HEK293 (cell line): ENCODE measurements at regions not wholly inside any gene's neighbourhood (a gene's known extent, or its start where the extent isn't known, plus 50 kb on each side); places are given as distances from the start of the nearest gene placed in this dataset.

ENCODE experiments used
- BCL11B ChIP-seq: fragments of 450-650 bp; formaldehyde crosslinking; IDR thresholded peaks from 2 replicates; pipeline ENCODE4 v1.5.1; 2016; ENCODE audit warnings: low read depth, missing biosample characterization, missing genetic modification characterization
- PRDM1 ChIP-seq: fragments of 450-650 bp; formaldehyde crosslinking; IDR thresholded peaks from 2 replicates; pipeline ENCODE4; 2016; ENCODE audit warnings: missing biosample characterization, missing genetic modification characterization
- ZNF777 ChIP-seq: fragments of 450-650 bp; formaldehyde crosslinking; IDR thresholded peaks from 2 replicates; pipeline ENCODE4 v1.5.1; 2017; ENCODE audit warnings: missing biosample characterization, missing genetic modification characterization, borderline replicate concordance
- TF ChIP-seq, protein P1 (sequence below): fragments of 450-650 bp; formaldehyde crosslinking; IDR thresholded peaks from 2 replicates; pipeline ENCODE4 v1.5.1; 2016; ENCODE audit warnings: missing biosample characterization, missing genetic modification characterization

DNA sequence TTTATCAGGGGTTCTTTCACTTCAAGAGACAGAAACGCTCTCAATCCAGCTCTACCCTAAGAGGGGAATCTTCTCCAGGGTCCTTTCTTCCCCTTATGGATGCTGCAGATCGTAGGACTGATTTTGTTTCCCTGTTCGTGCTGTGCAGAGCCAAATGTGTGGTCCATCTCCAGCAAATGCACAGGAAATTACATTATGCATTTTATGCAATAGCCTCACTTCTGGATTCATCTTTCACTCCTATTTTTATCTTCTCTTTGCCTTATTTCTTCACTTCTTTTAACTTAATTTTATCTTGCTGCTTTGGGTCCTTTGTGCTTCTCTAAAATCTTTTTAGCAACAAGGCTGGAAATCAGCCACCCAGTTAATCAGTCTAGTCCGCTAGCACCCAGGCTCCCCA, 184.5 kb upstream of the INHBA start:
- no peak for TF ChIP-seq PRDM1 (tag by site-specific recombination)
- TF ChIP-seq, protein P1, sequence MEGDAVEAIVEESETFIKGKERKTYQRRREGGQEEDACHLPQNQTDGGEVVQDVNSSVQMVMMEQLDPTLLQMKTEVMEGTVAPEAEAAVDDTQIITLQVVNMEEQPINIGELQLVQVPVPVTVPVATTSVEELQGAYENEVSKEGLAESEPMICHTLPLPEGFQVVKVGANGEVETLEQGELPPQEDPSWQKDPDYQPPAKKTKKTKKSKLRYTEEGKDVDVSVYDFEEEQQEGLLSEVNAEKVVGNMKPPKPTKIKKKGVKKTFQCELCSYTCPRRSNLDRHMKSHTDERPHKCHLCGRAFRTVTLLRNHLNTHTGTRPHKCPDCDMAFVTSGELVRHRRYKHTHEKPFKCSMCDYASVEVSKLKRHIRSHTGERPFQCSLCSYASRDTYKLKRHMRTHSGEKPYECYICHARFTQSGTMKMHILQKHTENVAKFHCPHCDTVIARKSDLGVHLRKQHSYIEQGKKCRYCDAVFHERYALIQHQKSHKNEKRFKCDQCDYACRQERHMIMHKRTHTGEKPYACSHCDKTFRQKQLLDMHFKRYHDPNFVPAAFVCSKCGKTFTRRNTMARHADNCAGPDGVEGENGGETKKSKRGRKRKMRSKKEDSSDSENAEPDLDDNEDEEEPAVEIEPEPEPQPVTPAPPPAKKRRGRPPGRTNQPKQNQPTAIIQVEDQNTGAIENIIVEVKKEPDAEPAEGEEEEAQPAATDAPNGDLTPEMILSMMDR (tag by site-specific recombination): no peak
- TF ChIP-seq BCL11B (tag by site-specific recombination): no peak
- TF ChIP-seq ZNF777 (tag by site-specific recombination): no peak
